IMR-90 (cell line): ENCODE measurements at regions not wholly inside any gene's neighbourhood (a gene's known extent, or its start where the extent isn't known, plus 50 kb on each side); places are given as distances from the start of the nearest gene placed in this dataset.

ENCODE experiments used
- ATAC-seq: fragments of 200-7000 bp; cut with Tn5 transposase; 2 replicates; pipeline ENCODE4 v1.9.1; 2020; ENCODE audit warnings: low read depth, mild to moderate bottlenecking, moderate library complexity
- BruUV-seq: library from RNA; stranded (reverse); fragments of 400-500 nt; replicated peaks from 2 replicates; lab custom pipeline; 2021; lab: Mats Ljungman, UMichigan
- CTCF ChIA-PET: fragments of 300-600 bp; formaldehyde crosslinking; extraction: SDS; loops from one replicate; lab custom pipeline; 2021; ENCODE audit warnings: antibody characterized with exemption; lab: Yijun Ruan, JAX
- POLR2A ChIA-PET: fragments of 300-600 bp; sonication (Branson Sonifier 250); formaldehyde crosslinking; loops from one replicate; lab custom pipeline; 2022; ENCODE audit warnings: antibody characterized with exemption; ENCODE audit not compliant: unreplicated experiment; lab: Charles Lee
- DNase-seq: peaks from one replicate; pipeline ENCODE4 v3.0.0; 2013
- H2AFZ ChIP-seq: replicated peaks from 2 replicates; pipeline ENCODE3; 2013; ENCODE audit warnings: low read length, mild to moderate bottlenecking; ENCODE audit not compliant: poor library complexity
- H2AK5ac ChIP-seq: 2 replicates; pipeline ENCODE4 v1.6.1; 2013; ENCODE audit warnings: low read depth, low read length, inconsistent platforms
- H2AK9ac ChIP-seq: replicated peaks from 2 replicates; pipeline ENCODE3; 2013; ENCODE audit warnings: mild to moderate bottlenecking, low read depth, low read length, moderate library complexity; ENCODE audit not compliant: poor library complexity
- H2BK120ac ChIP-seq: 2 replicates; pipeline ENCODE4 v1.6.1; 2013; ENCODE audit warnings: low read depth, low read length, inconsistent platforms
- H2BK15ac ChIP-seq: 3 replicates; pipeline ENCODE4 v1.6.1; 2013; ENCODE audit warnings: low read depth, low read length, inconsistent platforms
- H2BK20ac ChIP-seq: 2 replicates; pipeline ENCODE4 v1.6.1; 2013; ENCODE audit warnings: low read depth, mild to moderate bottlenecking, inconsistent platforms, low read length, moderate library complexity
- H2BK5ac ChIP-seq: 2 replicates; pipeline ENCODE4 v1.6.1; 2013; ENCODE audit warnings: mild to moderate bottlenecking, low read depth, low read length, inconsistent platforms; ENCODE audit not compliant: poor library complexity, severe bottlenecking
- H3K14ac ChIP-seq: replicated peaks from 2 replicates; pipeline ENCODE4 v1.6.1; 2013; ENCODE audit warnings: low read depth, low read length, inconsistent platforms
- H3K18ac ChIP-seq: 2 replicates; pipeline ENCODE4 v1.6.1; 2013; ENCODE audit warnings: low read depth, low read length, control low read depth
- H3K23ac ChIP-seq: 2 replicates; pipeline ENCODE4 v1.6.1; 2013; ENCODE audit warnings: low read depth, low read length, inconsistent platforms
- H3K27ac ChIP-seq: 2 replicates; pipeline ENCODE4 v1.5.1; 2013; ENCODE audit warnings: mild to moderate bottlenecking, control low read depth, low read length; ENCODE audit not compliant: insufficient read depth
- H3K27me3 ChIP-seq: 2 replicates; pipeline ENCODE4 v1.6.1; 2013; ENCODE audit warnings: low read length; ENCODE audit not compliant: control insufficient read depth, insufficient read depth
- H3K36me3 ChIP-seq: 2 replicates; pipeline ENCODE4 v1.6.1; 2013; ENCODE audit warnings: low read length, mixed read lengths; ENCODE audit not compliant: control insufficient read depth, insufficient read depth
- H3K4ac ChIP-seq: 2 replicates; pipeline ENCODE4 v1.6.1; 2013; ENCODE audit warnings: low read depth, low read length, inconsistent platforms
- H3K4me1 ChIP-seq: 2 replicates; pipeline ENCODE4 v1.6.1; 2013; ENCODE audit warnings: low read length, mixed read lengths; ENCODE audit not compliant: control insufficient read depth, insufficient read depth
- H3K4me2 ChIP-seq: 2 replicates; pipeline ENCODE4 v1.6.1; 2013; ENCODE audit warnings: low read depth, mild to moderate bottlenecking, control low read depth, low read length, moderate library complexity
- H3K4me3 ChIP-seq: 2 replicates; pipeline ENCODE4 v1.5.1; 2013; ENCODE audit warnings: low read depth, mild to moderate bottlenecking, control low read depth, low read length, moderate library complexity; ENCODE audit not compliant: insufficient read depth
- H3K56ac ChIP-seq: 2 replicates; pipeline ENCODE4 v1.6.1; 2013; ENCODE audit warnings: low read length, inconsistent platforms; ENCODE audit not compliant: insufficient read depth; ENCODE audit errors: extremely low read depth
- H3K79me1 ChIP-seq, 2 experiments: 2 replicates each; pipeline ENCODE4 v1.6.1; 2013; ENCODE audit warnings: low read length in 2 of 2, inconsistent platforms in 1 of 2, low read depth in 1 of 2
- H3K9ac ChIP-seq: 2 replicates; pipeline ENCODE4 v1.6.1; 2013; ENCODE audit warnings: low read depth, low read length, control low read depth
- H3K9me1 ChIP-seq: 2 replicates; pipeline ENCODE4 v1.6.1; 2013; ENCODE audit warnings: low read length, inconsistent platforms; ENCODE audit not compliant: insufficient read depth
- H3K9me3 ChIP-seq: 2 replicates; pipeline ENCODE4 v1.6.1; 2013; ENCODE audit warnings: low read length; ENCODE audit not compliant: control insufficient read depth, insufficient read depth
- H4K20me1 ChIP-seq: 2 replicates; pipeline ENCODE4 v1.6.1; 2013; ENCODE audit warnings: low read length, inconsistent platforms; ENCODE audit not compliant: insufficient read depth
- H4K5ac ChIP-seq: 2 replicates; pipeline ENCODE4 v1.6.1; 2013; ENCODE audit warnings: mild to moderate bottlenecking, low read depth, low read length, control low read depth
- H4K8ac ChIP-seq, 2 experiments: 2 replicates each; pipeline ENCODE4 v1.6.1; 2013; ENCODE audit warnings: low read depth in 2 of 2, low read length in 2 of 2, control low read depth in 1 of 2, inconsistent platforms in 1 of 2
- H4K91ac ChIP-seq: 2 replicates; pipeline ENCODE4 v1.6.1; 2013; ENCODE audit warnings: low read depth, low read length, inconsistent platforms; ENCODE audit not compliant: insufficient read depth
- BHLHE40 ChIP-seq: fragments of 150-350 bp; IDR thresholded peaks from 2 replicates; pipeline ENCODE4 v1.6.1; 2016; ENCODE audit warnings: mild to moderate bottlenecking, low read depth, low read length
- CEBPB ChIP-seq: IDR thresholded peaks from 2 replicates; pipeline ENCODE4 v1.6.1; 2012; ENCODE audit warnings: low read depth, low read length, improper control_type of control experiment
- CHD1 ChIP-seq: IDR thresholded peaks from 2 replicates; pipeline ENCODE4 v1.6.1; 2012; ENCODE audit warnings: low read depth, low read length, improper control_type of control experiment
- CTCF ChIP-seq: conservative IDR thresholded peaks from 2 replicates; pipeline ENCODE4 v1.5.1; 2012; ENCODE audit warnings: mild to moderate bottlenecking, low read depth, low read length, improper control_type of control experiment
- FOS ChIP-seq: fragments of 150-350 bp; IDR thresholded peaks from 2 replicates; pipeline ENCODE4 v1.6.1; 2016; ENCODE audit warnings: low read depth, low read length
- MAFK ChIP-seq: IDR thresholded peaks from 2 replicates; pipeline ENCODE4 v1.6.1; 2012; ENCODE audit warnings: low read depth, low read length, improper control_type of control experiment
- MAZ ChIP-seq: IDR thresholded peaks from 2 replicates; pipeline ENCODE4 v1.6.1; 2012; ENCODE audit warnings: low read depth, mild to moderate bottlenecking, low read length, improper control_type of control experiment, moderate library complexity, borderline replicate concordance
- MXI1 ChIP-seq: IDR thresholded peaks from 2 replicates; pipeline ENCODE4 v1.6.1; 2012; ENCODE audit warnings: low read depth, mild to moderate bottlenecking, low read length, moderate library complexity, borderline replicate concordance
- NFE2L2 ChIP-seq: fragments of 150-350 bp; IDR thresholded peaks from 2 replicates; pipeline ENCODE4 v1.6.1; 2016; ENCODE audit warnings: low read depth, mild to moderate bottlenecking, low read length
- RFX5 ChIP-seq: IDR thresholded peaks from 2 replicates; pipeline ENCODE4 v1.8.0; 2012; ENCODE audit warnings: low read depth, mild to moderate bottlenecking, low read length, moderate library complexity
- SMC3 ChIP-seq: fragments of 150-350 bp; IDR thresholded peaks from 2 replicates; pipeline ENCODE4 v1.6.1; 2016; ENCODE audit warnings: low read depth, mild to moderate bottlenecking, antibody characterized with exemption, low read length, moderate library complexity
- WGBS, 2 experiments: methylation state at CpG; one replicate each; pipeline versions ENCODE4 v1.1.5 to v1.1.7; 2013; ENCODE audit warnings: missing lambda C conversion rate in 2 of 2; ENCODE audit not compliant: insufficient read length in 1 of 2; ENCODE audit errors: extremely low coverage in 2 of 2; 5-methylcytosine and 5-hydroxymethylcytosine counted together
- dilution Hi-C: fragments of 300-500 bp; cut with HindIII; formaldehyde crosslinking; loops from one replicate; pipeline ENCODE4 v1.14.3; 2018; ENCODE audit warnings: low sequenced_read_pairs; ENCODE audit not compliant: unreplicated experiment
- in situ Hi-C: fragments of 300-500 bp; cut with MboI; formaldehyde crosslinking; loops from 3 replicates; pipeline ENCODE4 v1.14.3; 2019; ENCODE audit warnings: low sequenced_read_pairs, inconsistent platforms, mixed read lengths
- intact Hi-C: fragments of 100-400 bp; cut with micrococcal nuclease; formaldehyde crosslinking; loops from 2 replicates; pipeline ENCODE4 v1.10.0; 2022
- TF ChIP-seq, protein P1 (sequence below): fragments of 150-350 bp; IDR thresholded peaks from 2 replicates; pipeline ENCODE4 v1.6.1; 2017; ENCODE audit warnings: mild to moderate bottlenecking, antibody characterized with exemption, low read length, low read depth
- TF ChIP-seq, protein P2 (sequence below): fragments of 150-350 bp; IDR thresholded peaks from 2 replicates; pipeline ENCODE4 v1.6.1; 2016; ENCODE audit warnings: low read depth, mild to moderate bottlenecking, low read length, moderate library complexity, borderline replicate concordance

DNA sequence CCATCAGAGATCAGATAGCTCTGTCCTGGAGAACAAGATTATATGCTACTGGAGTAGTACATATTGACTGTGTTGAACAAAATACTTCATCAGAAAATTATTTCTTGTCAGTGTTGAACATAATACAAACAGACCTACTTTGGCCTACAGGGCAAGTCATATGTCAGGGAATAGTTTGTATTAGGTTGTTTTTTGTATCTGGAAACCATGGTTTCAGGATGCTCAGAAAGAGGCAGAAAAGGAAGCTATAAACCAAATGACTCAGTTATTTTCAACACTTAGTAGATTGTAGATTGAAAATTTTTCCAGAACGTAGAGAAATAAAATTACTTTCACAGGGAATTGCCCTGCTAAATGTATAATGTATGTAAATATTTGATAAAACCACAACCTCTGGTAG is 198.4 kb downstream of the CYB561 start:
- ChIA-PET POLR2A (no interaction called here), CTCF (interaction anchor here (0.9 kb wide), 1 partner anchor 10 kb away, joined by 3 read pairs; no protein-coding TSS in a partner anchor)
- Histone ChIP-seq H4K5ac (no peak overlapping the region), H3K4me3 (no peak overlapping the region), H2AK9ac (no peak overlapping the region), H2BK15ac (no peak overlapping the region), H3K4me1 (no peaks in the 10 kb centered on the region; the same call in 1 of the 2 replicates), H3K4me2 (no peak overlapping the region), H3K79me1 (peaks cover 6 to 29% of the 10 kb centered on the region in 2 experiments; a peak in 2 of 4 replicates), H4K20me1 (peaks cover 6% of the 10 kb centered on the region; the same call in 1 of the 2 replicates), H3K9me3 (peaks cover 3% of the 10 kb centered on the region), H3K18ac (no peak overlapping the region), H2BK20ac (no peak overlapping the region), H2BK5ac (no peak overlapping the region), H2AK5ac (no peak overlapping the region), H3K9ac (no peak overlapping the region), H3K23ac (no peak overlapping the region), H4K91ac (no peak overlapping the region), H2BK120ac (no peak overlapping the region), H3K27me3 (no peaks in the 10 kb centered on the region), H3K14ac (no peak overlapping the region), H3K36me3 (peaks cover 1% of the 10 kb centered on the region; the same call in 1 of the 2 replicates), H3K4ac (no peak overlapping the region), H2AFZ (no peak overlapping the region), H4K8ac (no peak overlapping the region), H3K27ac (no peak overlapping the region), H3K9me1 (0 out of 2 replicates have a peak, but pooled peaks cover 3% of the 10 kb centered on the region), H3K56ac (no peak overlapping the region)
- in situ Hi-C loops, result no loop called here
- intact Hi-C loops, result no loop called here
- ATAC-seq (no peak), DNase-seq (no peak)
- TF ChIP-seq RFX5, result no peak
- no peak for TF ChIP-seq MAFK
- no peak for TF ChIP-seq CHD1
- TF ChIP-seq SMC3, result no peak
- no peak for TF ChIP-seq NFE2L2
- no peak for TF ChIP-seq MXI1
- TF ChIP-seq, protein P1, sequence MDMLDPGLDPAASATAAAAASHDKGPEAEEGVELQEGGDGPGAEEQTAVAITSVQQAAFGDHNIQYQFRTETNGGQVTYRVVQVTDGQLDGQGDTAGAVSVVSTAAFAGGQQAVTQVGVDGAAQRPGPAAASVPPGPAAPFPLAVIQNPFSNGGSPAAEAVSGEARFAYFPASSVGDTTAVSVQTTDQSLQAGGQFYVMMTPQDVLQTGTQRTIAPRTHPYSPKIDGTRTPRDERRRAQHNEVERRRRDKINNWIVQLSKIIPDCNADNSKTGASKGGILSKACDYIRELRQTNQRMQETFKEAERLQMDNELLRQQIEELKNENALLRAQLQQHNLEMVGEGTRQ, result no peak
- no peak for TF ChIP-seq FOS
- TF ChIP-seq CEBPB, result no peak
- TF ChIP-seq, protein P2, sequence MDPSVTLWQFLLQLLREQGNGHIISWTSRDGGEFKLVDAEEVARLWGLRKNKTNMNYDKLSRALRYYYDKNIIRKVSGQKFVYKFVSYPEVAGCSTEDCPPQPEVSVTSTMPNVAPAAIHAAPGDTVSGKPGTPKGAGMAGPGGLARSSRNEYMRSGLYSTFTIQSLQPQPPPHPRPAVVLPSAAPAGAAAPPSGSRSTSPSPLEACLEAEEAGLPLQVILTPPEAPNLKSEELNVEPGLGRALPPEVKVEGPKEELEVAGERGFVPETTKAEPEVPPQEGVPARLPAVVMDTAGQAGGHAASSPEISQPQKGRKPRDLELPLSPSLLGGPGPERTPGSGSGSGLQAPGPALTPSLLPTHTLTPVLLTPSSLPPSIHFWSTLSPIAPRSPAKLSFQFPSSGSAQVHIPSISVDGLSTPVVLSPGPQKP, result no peak
- TF ChIP-seq CTCF, result no peak
- no peak for TF ChIP-seq BHLHE40
- TF ChIP-seq MAZ, result no peak
- dilution Hi-C loops, result no loop called here
- BruUV-seq, result no TSS peak
- no CpG with 5 or more reads among the region's 1 CpG for WGBS, 2 experiments
